ENCODE measurements at regions not wholly inside any gene's neighbourhood (a gene's known extent, or its start where the extent isn't known, plus 50 kb on each side); places are given as distances from the start of the nearest gene placed in this dataset.

- H3K4me1 ChIP-seq = no peaks in the 10 kb centered on the region
- no peaks in the 10 kb centered on the region for H3K9me3 ChIP-seq
- no peak overlapping the region for H3K27ac ChIP-seq
- H3K4me3 ChIP-seq = no peak overlapping the region
- TF ChIP-seq CTCF (IDR thresholded peaks at IDR 0.05) (no peak), POLR2A (IDR thresholded peaks at IDR 0.05) (no peak)
- no peaks in the 10 kb centered on the region for H3K27me3 ChIP-seq
- DNase-seq = no peak
- 67 to 71% methylated on average over 2 of the region's 2 CpGs for WGBS, 2 donors
- H3K36me3 ChIP-seq (ENCODE audit: low read depth, missing control alignments) = no peaks in the 10 kb centered on the region
- intact Hi-C loops (cut with DNase I; ENCODE audit: low total_unique reads) = no loop called here
Observed at GRCh38 chr20:40758790-40759189, 69.8 kb upstream of the MAFB start.

GRCh38 chr20:40760399-40760798 lies 71.4 kb upstream of the MAFB start:
- intact Hi-C loops (cut with DNase I; ENCODE audit: low total_unique reads) = no loop called here
- Histone ChIP-seq H3K4me3 (no peak overlapping the region), H3K36me3 (ENCODE audit: low read depth, missing control alignments) (no peaks in the 10 kb centered on the region), H3K27ac (no peak overlapping the region), H3K27me3 (no peaks in the 10 kb centered on the region), H3K9me3 (no peaks in the 10 kb centered on the region), H3K4me1 (no peaks in the 10 kb centered on the region)
- TF ChIP-seq POLR2A (IDR thresholded peaks at IDR 0.05) (no peak), CTCF (IDR thresholded peaks at IDR 0.05) (no peak)
- DNase-seq = no peak
- 38 to 75% methylated on average over 1 to 3 of the region's 3 CpGs for WGBS, 2 donors

GRCh38 chr20:40763646-40764295 lies 74.7 kb upstream of the MAFB start:
- 77% methylated on average over 8 to 10 of the region's 10 CpGs for WGBS, 2 donors
- no peak for TF ChIP-seq CTCF (IDR thresholded peaks at IDR 0.05)
- intact Hi-C loops (cut with DNase I; ENCODE audit: low total_unique reads) = no loop called here
- DNase-seq = no peak
- H3K27ac ChIP-seq = no peak overlapping the region
- no peaks in the 10 kb centered on the region for H3K9me3 ChIP-seq
- no peaks in the 10 kb centered on the region for H3K27me3 ChIP-seq
- no peaks in the 10 kb centered on the region for H3K36me3 ChIP-seq (ENCODE audit: low read depth, missing control alignments)
- no peaks in the 10 kb centered on the region for H3K4me1 ChIP-seq
- H3K4me3 ChIP-seq = no peak overlapping the region

GRCh38 chr20:40765814-40766480 lies 76.9 kb upstream of the MAFB start:
- TF ChIP-seq POLR2A (IDR thresholded peaks at IDR 0.05) (no peak), CTCF (IDR thresholded peaks at IDR 0.05) (no peak)
- H3K4me3 ChIP-seq = no peak overlapping the region
- 74 to 94% methylated on average over 3 to 4 of the region's 4 CpGs for WGBS, 2 donors
- no peaks in the 10 kb centered on the region for H3K4me1 ChIP-seq
- no peaks in the 10 kb centered on the region for H3K36me3 ChIP-seq (ENCODE audit: low read depth, missing control alignments)
- no peak for DNase-seq
- intact Hi-C loops (cut with DNase I; ENCODE audit: low total_unique reads) = no loop called here
- no peak overlapping the region for H3K27ac ChIP-seq
- no peaks in the 10 kb centered on the region for H3K9me3 ChIP-seq
- H3K27me3 ChIP-seq = no peaks in the 10 kb centered on the region

All from testis (tissue), 2 donors.